GM21576 (cell line): ENCODE measurements at regions not wholly inside any gene's neighbourhood (a gene's known extent, or its start where the extent isn't known, plus 50 kb on each side); places are given as distances from the start of the nearest gene placed in this dataset.
"Not testable (repeated sequence)": the region's sequence is repeated elsewhere in the genome, so short reads cannot be mapped to it uniquely, and the experiment has no call there.

Experiments
- ATAC-seq: cut with Tn5 transposase; IDR thresholded peaks from one replicate; pipeline ENCODE4 v1.9.1; 2021; ENCODE audit warnings: mild to moderate bottlenecking, moderate library complexity; ENCODE audit not compliant: unreplicated experiment

DNA sequence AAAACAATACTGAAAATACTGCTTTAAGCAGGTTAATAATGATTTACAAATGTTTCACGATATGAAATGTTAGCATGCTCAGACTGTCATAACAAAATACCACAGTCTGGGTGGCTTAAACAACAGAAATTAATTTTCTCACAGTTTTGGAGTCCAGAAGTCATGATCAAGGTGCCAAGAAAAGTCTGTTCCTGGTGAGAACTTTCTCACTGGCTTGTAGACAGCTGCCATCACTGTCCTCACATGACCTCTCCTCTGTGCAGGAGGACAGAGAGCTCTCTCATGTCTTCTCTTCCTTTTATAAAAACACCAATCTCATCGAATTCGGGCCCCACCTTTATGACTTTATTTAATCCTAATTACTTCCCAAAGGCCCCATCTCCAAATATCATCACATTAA is 426.7 kb downstream of the KLHL13 start:
- no peak for ATAC-seq

DNA sequence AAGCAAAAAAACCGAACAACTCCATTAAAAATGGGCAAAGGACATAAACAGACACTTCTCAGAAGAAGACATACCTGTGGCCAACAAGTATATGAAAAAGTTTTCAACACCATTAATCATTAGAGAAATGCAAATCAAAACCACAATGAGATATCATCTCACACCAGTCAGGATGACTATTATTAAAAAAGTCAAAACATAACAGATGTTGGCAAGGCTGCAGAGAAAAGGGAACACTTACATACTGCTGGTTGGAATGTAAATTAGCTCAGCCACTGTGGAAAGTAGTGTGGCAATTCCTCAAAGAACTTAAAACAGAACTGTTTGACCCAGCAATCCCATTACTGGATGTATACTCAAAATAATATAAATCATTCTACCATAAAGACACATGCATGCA is 436.3 kb downstream of the KLHL13 start:
- no peak for ATAC-seq

DNA sequence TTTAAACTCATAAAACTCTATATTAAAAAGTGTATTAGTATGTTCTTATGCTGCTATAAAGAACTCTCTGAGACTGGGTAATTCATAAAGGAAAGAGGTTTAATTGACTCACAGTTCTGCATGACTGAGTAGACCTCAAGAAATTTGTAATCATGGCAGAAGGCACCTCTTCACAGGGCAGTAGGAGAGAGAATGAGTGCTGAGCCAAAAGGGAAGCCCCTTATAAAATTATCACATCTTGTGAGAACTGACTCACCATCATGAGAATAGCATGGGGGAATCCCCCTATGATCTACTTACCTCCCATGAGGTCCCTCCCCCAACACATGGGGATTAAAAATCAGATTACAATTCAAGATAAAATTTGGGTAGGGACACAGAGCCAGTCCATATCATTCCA is 463.2 kb downstream of the KLHL13 start:
- ATAC-seq: no peak

DNA sequence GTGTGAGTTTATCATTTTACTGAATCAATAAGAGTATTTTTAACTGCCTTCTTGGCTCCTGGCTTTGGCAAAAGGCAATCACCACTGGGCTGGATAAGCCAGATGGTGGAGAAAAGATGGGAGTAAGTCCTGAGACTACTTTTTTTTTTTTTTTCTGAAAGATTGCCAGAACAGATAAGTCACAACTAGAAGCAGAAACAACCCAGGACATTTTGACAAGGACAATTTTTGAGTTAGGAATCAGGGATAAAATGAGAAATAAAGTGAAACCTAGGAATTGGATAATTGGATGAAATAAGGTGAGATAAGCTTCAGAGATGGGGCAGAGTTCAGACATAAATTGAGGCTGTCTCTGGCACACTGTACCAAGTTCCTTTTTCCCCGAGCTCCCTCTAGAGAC is 471.0 kb downstream of the KLHL13 start:
- ATAC-seq: no peak

DNA sequence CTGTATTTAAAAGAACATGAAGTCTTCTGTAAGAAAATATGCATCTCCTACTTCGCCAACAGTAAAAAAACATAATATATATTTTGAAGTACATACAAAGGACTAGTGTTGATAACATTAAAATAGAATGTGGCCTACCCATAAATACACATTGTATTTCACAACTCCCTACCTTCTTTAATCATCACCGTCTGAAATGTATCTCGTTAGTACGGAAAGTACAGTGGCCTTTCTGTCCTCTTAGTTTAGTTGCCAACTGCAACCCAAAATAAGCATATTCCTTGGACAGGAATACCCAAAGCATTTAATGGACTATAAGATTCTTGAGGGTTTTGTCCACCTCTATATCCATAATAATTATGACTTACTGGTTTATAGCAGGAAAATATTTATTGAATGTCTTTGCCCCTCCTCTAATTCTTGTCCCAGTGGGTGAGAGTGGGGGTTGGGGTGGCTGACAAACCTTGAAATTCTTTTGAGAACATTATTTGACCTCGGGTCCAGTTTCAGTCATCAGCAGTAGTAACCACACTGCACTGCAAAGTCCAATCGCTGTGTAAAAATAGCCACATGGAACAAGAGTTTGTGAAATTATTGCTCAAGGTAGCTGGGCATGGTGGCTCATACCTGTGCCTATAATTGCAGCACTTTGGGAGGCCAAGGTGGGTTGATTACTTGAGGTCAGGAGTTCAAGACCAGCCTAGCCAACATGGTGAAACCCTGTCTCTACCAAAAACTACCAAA is 474.5 kb downstream of the KLHL13 start:
- no peak for ATAC-seq

DNA sequence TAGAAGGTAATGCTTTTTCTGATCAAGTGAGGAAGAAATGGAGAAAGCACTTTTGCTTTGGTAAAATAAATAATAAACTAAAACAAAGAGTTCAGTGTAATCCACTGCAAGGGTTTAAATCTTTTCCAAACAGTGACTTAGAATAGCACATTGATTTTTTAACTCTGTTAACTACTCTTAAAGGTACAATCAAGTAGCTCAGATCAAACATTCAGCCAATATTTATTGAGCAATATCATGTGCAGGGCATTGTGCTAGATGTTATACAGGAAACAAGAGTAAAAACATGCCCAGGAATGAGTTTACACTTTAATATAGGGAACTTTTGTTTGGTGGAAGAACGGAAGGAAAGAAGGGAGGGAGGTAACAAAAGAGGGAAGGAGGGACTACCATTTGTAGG is 479.8 kb downstream of the KLHL13 start:
- ATAC-seq: no peak

DNA sequence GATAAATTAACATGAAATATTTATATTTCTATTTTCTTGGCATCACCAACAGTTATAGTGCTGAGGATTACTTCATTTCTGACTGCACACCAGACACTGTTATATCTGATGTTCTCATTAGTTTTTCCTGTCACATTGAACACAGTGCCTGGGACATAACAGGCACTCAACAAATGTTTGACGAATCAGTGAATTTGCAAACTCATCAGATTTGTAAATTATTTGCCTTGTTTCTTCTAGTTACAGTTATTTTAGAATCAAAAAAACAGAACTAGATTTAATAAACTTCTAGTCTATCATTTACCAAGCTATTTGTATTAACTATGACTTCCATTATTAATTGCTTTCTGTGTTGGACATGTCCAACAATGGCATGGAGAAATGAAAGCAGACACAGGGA is 483.3 kb downstream of the KLHL13 start:
- ATAC-seq: no peak

DNA sequence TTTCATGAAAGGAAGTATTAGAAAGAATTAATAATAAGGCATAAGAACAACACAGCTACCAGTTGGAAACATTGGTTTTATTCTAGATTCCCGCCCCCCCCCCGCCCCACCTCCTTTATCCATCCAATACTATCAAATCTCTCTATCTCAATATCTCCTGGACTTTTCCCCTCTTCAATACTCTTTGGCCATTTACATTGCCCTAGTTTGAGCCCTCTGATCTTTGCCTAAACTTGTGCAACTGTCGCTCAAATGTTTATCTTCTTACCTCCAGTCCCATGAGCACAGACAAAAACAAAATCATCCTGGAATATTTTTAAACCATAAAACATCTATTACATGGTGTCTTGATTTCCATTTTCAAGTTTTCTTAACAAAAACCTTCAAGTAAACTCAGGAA is 488.2 kb downstream of the KLHL13 start:
- ATAC-seq: no peak

DNA sequence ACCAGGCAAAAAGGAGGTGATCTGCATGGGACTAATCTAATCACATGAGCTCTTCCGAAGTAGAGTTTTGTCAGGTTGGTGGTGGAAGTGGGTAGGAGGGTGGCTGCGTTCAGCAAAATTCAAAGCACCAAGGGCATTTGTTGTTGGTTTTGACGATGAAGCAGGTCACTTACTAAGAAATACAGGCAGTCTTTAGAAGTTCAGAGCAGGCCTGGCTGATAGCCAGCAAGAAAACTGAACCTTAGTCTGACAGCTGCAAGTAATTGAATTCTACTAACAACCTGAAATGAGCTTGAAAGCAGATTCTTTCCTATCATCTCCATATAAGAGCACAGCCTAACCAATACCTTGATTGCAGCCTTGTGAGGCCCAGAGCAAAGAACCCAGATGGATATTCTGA is 505.8 kb downstream of the KLHL13 start:
- no peak for ATAC-seq

DNA sequence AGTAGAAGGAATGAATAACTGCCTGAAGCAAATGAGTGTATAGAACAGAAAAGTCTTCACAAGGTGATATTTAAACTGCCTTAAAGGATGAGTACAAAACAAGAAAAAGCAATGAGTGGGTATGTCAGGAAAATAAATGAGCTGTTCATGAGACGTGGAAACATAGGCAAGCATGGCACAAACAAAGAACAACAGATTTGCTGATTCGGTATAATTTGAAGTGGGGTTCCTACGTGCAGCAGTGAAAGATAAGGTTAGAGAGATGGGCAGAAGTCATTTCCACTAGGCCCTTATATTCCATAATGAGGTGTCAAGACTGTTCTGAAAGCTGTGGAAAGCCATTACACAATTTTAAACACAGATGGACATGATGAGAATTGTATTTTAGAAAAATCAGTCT is 506.6 kb downstream of the KLHL13 start:
- ATAC-seq: no peak

DNA sequence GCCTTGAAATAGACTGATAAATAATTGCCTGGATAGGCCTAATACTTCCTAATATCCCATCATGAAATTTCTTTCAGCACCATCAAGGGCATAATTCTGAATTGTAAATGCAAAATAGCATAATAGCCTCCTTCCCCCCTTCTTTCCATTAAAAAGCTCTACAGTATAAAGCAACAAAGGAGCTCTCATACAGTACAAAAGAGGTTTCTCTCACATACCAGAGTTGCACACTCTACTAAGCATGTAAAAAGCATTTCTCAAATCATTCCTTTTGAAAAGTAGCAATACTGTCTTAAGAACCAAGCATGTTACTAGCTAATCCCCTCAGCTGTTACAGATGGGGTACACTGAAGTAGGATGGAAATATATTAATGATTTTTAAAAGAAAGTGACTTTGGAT is 509.0 kb downstream of the KLHL13 start:
- no peak for ATAC-seq

DNA sequence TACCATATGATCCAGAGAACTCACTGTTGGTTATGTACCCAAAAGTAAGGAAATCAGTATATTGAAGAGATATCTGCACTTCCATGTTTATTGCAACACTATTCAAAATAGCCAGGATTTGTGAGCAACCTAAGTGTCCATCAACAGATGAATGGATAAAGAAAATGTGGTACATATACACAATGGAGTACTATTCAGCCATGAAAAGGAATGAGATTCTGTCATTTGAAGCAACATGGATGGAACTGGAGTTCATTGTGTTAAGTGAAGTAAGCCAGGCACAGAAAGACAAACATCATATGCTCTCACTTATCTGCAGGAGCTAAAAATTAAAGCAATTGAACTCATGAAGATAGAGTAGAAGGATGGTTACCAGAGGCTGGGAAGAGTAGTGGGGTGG is 510.5 kb downstream of the KLHL13 start:
- not testable (repeated sequence) for ATAC-seq

DNA sequence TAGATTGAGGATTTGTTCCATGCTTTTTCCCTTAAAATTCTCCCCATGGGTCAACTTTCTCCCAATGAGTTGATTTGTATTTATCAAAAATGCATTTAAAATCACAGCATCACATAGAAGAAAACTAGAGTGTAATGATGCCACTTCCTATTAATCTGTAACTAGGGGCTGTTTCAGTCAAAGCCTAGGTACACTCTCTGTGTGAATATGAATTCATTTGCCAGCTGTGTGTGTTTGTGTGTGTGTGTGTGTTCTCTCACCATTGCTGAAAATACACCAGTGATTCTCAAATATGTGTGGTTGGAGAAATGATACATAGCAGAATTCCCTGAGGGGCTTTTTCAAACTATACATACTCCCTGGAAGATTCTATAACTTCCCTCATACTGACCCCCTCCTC is 546.5 kb downstream of the KLHL13 start:
- ATAC-seq: no peak

DNA sequence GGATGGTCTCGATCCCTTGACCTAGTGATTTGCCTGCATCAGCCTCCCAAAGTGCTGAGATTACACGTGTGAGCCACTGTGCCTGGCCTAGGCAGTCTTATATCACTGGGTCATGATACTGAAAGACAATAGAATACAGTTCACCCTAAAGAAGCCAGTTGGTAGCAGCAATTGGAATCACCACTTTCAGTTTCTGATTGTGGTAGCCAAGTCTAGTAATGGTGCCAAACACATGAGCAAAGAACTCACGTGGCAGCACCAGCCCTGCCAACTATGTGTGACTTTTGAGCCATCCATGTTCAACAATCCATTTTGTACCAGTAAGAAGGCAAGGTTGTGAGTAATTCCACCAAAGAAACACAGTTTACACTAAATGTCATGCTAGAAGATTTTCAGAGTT is 548.4 kb downstream of the KLHL13 start:
- ATAC-seq: no peak

DNA sequence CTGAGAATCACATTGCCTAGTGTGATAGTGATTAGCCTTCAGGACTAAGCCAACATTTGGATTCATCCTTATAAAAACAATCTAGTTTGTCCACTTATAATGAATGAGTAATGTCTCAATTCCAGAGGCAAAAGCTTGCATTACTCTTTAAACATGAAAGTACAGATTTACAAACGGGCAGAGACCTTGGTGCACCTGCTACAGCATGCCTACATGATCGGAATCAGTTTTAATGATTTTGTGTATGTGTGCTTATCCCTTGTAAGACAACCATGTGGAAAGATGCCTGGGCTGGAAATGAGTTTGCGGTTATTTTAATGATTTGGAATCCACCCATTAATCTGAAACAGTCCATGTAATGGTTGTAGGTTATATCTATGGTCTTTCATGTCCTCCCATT is 572.7 kb downstream of the KLHL13 start:
- no peak for ATAC-seq

DNA sequence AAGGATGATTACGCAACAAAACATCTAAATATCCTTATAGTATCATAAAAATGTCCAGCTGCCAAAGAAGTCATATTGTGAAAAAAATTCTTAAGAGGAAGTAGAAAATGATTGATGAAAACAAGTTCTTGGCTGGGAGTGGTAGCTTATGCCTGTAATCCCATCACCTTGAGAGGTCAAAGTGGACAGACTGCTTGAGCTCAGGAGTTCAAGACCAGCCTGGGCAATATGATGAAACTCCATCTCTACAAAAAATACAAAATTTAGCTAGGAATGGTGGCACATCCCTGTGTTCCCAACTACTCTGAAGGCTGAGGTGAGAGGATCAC is 577.6 kb downstream of the KLHL13 start:
- no peak for ATAC-seq

DNA sequence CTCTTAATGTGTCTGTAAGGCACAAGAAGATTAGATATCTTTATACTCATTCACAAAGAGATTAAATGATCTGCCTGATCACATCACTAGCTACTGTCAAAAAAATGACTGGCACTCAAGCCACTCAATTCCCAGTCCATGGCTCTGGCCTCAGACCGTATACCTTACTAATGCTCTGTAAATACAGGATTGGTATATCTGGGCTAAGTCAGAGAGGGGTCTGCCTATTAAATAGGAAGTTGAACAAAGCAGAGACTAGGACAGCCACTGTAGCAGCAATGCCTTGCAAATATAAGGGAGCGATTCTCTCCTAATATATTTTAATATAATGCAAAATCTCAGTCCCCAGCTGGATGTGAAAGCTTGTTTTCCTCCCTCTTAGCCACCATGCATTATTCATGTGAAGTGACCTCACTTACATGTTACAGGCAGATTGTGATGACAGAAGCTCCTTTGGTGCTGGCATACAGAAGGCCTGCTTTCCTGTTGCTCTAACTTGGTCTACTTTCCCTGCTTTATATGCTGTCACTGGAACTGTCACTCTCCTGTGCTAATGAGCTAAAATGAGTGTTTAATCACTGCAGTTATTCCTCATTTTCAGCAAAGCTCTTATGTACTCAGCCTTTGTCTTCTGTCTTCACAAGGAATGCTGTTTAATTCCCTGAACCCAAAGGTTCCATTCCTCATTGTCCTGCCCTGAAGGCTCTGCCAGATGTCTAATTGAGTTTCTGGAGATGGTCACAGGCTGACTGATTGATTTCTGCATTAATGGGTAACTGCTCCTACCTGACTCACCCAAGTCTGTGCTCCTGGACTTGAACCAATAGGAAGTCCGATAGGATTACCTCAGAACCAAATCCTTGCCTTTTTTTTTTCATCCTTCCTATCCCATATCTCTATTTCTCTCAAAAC is 578.2 kb downstream of the KLHL13 start:
- ATAC-seq: no peak

DNA sequence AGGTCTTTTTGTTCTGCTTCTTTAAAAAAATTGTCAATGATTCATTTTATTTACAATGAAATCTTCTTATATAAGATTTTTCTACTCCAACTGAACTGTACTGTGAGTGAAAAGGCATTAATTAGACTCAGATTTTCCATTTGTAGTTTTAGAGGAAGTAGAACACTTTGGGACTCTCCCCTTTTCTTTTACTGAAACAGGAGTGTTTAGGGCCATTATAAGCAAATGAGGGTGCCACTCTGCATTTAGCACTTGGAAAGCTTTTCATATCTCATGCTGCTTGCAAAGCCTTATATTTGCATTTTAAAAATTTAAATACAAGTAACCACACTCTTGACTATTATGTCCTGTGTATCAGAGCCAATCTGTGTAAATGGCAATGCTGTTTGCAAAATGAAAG is 584.3 kb downstream of the KLHL13 start:
- no peak for ATAC-seq

DNA sequence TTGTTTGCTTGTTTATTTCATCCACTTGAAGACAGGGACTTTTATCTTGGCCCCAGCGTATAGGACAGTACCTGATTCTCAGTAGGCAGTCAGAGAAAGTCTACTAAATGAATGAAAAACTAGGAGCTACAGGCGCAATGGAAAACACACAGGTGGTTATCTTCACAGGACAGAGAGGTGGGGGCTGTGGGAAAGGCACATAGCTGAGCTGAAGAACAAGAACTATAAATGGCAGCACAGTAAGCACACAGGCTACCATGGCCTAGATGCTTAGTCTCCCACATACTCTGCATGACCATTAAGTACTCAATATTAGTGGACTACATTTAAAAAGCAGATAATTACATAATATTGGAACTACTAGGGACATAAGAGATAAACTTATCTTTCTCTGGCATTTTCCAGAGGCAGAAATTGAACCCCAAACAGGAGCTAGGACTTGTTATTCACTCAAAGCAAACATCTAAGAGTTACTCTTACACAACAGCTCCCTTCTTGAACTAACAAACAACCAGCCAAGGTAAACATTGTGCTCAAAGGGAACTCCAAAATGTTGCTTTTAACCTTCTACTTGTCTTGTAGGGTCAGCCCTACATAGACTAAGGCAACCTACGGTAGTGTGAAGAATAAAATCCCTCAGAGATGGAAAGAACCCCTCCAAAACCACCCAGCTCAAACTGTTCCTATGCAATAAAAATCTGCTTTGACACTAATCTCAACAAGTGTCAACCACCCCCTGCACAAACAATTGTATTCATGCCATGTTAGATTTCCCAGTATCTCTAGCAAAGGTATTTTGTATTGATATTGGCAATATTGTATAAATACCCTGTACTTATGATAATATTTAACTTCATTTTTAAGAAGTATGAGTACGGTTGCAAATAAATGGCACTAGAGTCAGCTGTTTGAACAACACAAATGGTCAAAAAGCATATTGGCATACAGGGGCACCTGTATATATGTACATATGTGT is 593.6 kb downstream of the KLHL13 start:
- no peak for ATAC-seq

DNA sequence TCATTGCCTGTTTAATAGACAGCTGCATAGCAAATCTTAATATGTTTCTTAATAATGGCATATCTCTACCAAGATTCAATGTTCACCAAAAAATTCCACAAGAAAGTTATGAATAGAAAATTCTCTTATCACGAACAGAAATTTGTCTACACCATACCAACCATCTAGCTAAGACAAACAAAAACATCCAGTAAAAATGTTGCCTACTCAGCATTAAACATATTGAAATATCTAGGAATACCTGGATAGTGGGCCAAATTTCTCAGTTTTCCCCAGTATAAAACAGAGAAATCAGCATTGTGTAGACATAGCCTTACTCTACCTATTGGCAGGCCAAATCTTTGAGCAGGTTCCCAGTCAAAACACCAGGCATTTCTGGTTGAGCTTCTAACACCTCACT is 598.6 kb downstream of the KLHL13 start:
- no peak for ATAC-seq

DNA sequence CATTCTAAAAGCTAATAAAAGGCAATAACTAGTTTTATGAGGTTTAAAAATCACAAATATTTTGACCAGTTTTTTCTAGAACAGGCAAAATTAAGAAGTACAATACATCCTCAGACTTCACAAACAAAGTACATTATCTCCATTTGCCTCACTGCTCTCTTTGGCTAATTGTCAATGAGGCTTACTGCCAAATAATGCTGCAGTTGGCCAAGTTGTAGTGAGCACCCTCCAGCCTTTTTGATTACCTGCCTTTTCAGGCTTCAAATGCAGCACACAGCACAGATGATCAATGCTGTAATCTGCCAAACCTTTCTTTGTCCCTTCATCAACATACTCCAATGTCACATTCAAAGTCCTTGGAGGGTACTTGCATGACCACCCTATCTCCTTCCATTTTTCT is 605.2 kb downstream of the KLHL13 start:
- no peak for ATAC-seq
